WTC11 (cell line): ENCODE measurements at regions not wholly inside any gene's neighbourhood (a gene's known extent, or its start where the extent isn't known, plus 50 kb on each side); places are given as distances from the start of the nearest gene placed in this dataset.

Source experiments
- ATAC-seq: fragments of 200-7000 bp; cut with Tn5 transposase; 2 replicates; pipeline ENCODE4 v1.10.0; 2021; ENCODE audit warnings: mild to moderate bottlenecking, moderate library complexity
- CTCF ChIA-PET: fragments of 300-600 bp; sonication (Branson Sonifier 250); formaldehyde crosslinking; loops from one replicate; lab custom pipeline; 2021; ENCODE audit warnings: antibody characterized with exemption; lab: Charles Lee
- POLR2A ChIA-PET: fragments of 350-600 bp; sonication (Branson Sonifier 250); formaldehyde crosslinking; loops from one replicate; lab custom pipeline; 2021; ENCODE audit warnings: antibody characterized with exemption; lab: Charles Lee
- DNase-seq: peaks from one replicate; pipeline ENCODE4 v3.0.0; 2021; ENCODE audit warnings: low spot score
- H3K27ac Mint-ChIP-seq: 2 replicates; pipeline ENCODE4 v1.8.0; 2021; ENCODE audit warnings: mixed read lengths
- H3K27me3 Mint-ChIP-seq: 2 replicates; pipeline ENCODE4 v1.8.0; 2021; ENCODE audit warnings: low read depth, mild to moderate bottlenecking, moderate library complexity, mixed read lengths
- H3K36me3 Mint-ChIP-seq: 2 replicates; pipeline ENCODE4 v1.8.0; 2021; ENCODE audit warnings: mixed read lengths
- H3K4me1 Mint-ChIP-seq: 2 replicates; pipeline ENCODE4 v1.8.0; 2022; ENCODE audit warnings: mixed read lengths
- H3K4me3 Mint-ChIP-seq: 2 replicates; pipeline ENCODE4 v1.8.0; 2021; ENCODE audit warnings: mild to moderate bottlenecking, moderate library complexity, mixed read lengths
- H3K9me3 Mint-ChIP-seq: 2 replicates; pipeline ENCODE4 v1.8.0; 2021; ENCODE audit warnings: mixed read lengths
- GTF2I ChIP-seq: fragments of 250-450 bp; sonication (Bioruptor Pico); conservative IDR thresholded peaks from 2 replicates; pipeline ENCODE4 v1.4.0; 2021; ENCODE audit warnings: mild to moderate bottlenecking
- JAZF1 ChIP-seq: fragments of 250-450 bp; sonication (Bioruptor Pico); IDR thresholded peaks from 2 replicates; pipeline ENCODE4 v1.9.0; 2021; ENCODE audit warnings: moderate library complexity, mild to moderate bottlenecking, inconsistent platforms
- JUN ChIP-seq: sonication (generic); formaldehyde crosslinking; IDR thresholded peaks from 2 replicates; pipeline ENCODE4 v1.8.0; 2023; ENCODE audit warnings: mild to moderate bottlenecking, missing genetic modification reagents
- NFATC4 ChIP-seq: fragments of 250-450 bp; sonication (Bioruptor Pico); IDR thresholded peaks from 2 replicates; pipeline ENCODE4 v1.9.0; 2021; ENCODE audit warnings: mild to moderate bottlenecking
- NFE2L1 ChIP-seq: sonication (generic); formaldehyde crosslinking; IDR thresholded peaks from 2 replicates; pipeline ENCODE4 v1.8.1; 2023; ENCODE audit warnings: missing genetic modification reagents
- NR1H2 ChIP-seq: sonication (generic); formaldehyde crosslinking; IDR thresholded peaks from 2 replicates; pipeline ENCODE4 v1.9.0; 2021; ENCODE audit warnings: mild to moderate bottlenecking, moderate library complexity, missing genetic modification reagents
- ZNF138 ChIP-seq: sonication (generic); formaldehyde crosslinking; conservative IDR thresholded peaks from 2 replicates; pipeline ENCODE4 v1.8.1; 2022; ENCODE audit warnings: mild to moderate bottlenecking, moderate library complexity, missing genetic modification reagents
- ZNF317 ChIP-seq: sonication (generic); formaldehyde crosslinking; IDR thresholded peaks from 2 replicates; pipeline ENCODE4 v1.8.1; 2023; ENCODE audit warnings: low read depth, mild to moderate bottlenecking, moderate library complexity, missing genetic modification reagents, borderline replicate concordance
- ZNF671 ChIP-seq: fragments of 250-450 bp; sonication (Bioruptor Pico); IDR thresholded peaks from 2 replicates; pipeline ENCODE4 v1.8.0; 2021; ENCODE audit warnings: mild to moderate bottlenecking
- TF ChIP-seq, protein P1 (sequence below): sonication (generic); formaldehyde crosslinking; IDR thresholded peaks from 2 replicates; pipeline ENCODE4 v1.8.0; 2022; ENCODE audit warnings: mild to moderate bottlenecking, missing genetic modification reagents
- TF ChIP-seq, protein P2 (sequence below): fragments of 250-450 bp; sonication (Bioruptor Pico); IDR thresholded peaks from 2 replicates; pipeline ENCODE4 v1.9.0; 2021; ENCODE audit warnings: moderate library complexity, mild to moderate bottlenecking, inconsistent platforms, borderline replicate concordance
- TF ChIP-seq, protein P3 (sequence below): sonication (generic); formaldehyde crosslinking; IDR thresholded peaks from 2 replicates; pipeline ENCODE4 v1.8.1; 2023; ENCODE audit warnings: mild to moderate bottlenecking, missing genetic modification reagents, borderline replicate concordance
- TF ChIP-seq, protein P4 (sequence below): fragments of 250-450 bp; sonication (Bioruptor Pico); IDR thresholded peaks from 2 replicates; pipeline ENCODE4 v1.8.0; 2021; ENCODE audit warnings: mild to moderate bottlenecking
- TF ChIP-seq, protein P5 (sequence below): sonication (generic); formaldehyde crosslinking; IDR thresholded peaks from 2 replicates; pipeline ENCODE4 v1.8.1; 2022; ENCODE audit warnings: low read depth, mild to moderate bottlenecking, moderate library complexity, missing genetic modification reagents, borderline replicate concordance
- TF ChIP-seq, protein P6 (sequence below): sonication (generic); formaldehyde crosslinking; IDR thresholded peaks from 2 replicates; pipeline ENCODE4 v1.8.0; 2022; ENCODE audit warnings: mild to moderate bottlenecking, missing genetic modification reagents
- TF ChIP-seq, protein P7 (sequence below): sonication (generic); formaldehyde crosslinking; IDR thresholded peaks from 2 replicates; pipeline ENCODE4 v1.8.0; 2022; ENCODE audit warnings: mild to moderate bottlenecking, missing genetic modification reagents
- TF ChIP-seq, protein P8 (sequence below): sonication (generic); formaldehyde crosslinking; IDR thresholded peaks from 2 replicates; pipeline ENCODE4 v1.8.0; 2023; ENCODE audit warnings: missing genetic modification reagents
- TF ChIP-seq, protein P9 (sequence below): sonication (generic); formaldehyde crosslinking; IDR thresholded peaks from 2 replicates; pipeline ENCODE4 v1.8.1; 2023; ENCODE audit warnings: mild to moderate bottlenecking, moderate library complexity, missing genetic modification reagents

DNA sequence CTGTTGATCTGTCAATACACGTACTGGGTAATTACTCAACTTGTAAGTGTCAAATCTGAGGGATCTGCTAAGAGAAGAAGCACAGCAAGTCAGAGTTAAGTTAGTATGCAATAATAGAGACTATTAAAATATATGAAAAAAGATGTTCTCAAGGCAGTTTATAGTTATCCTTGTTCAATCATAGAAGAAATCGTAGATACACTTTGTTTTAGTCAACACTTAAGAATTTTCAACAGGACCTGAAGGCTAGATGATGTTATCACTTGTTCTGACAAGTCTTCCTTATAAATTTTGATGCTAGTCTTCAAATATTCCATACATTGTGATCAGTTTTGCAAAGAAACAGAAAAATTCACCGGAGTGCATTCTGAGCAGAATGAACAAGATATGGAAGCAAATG, 91.1 kb upstream of the KCNQ5 start:
- ChIA-PET CTCF (no interaction called here), POLR2A (no interaction called here)
- Mint-ChIP-seq H3K27ac (no peak overlapping the region), H3K4me1 (peaks cover 12% of the 10 kb centered on the region), H3K27me3 (no peaks in the 10 kb centered on the region), H3K36me3 (no peaks in the 10 kb centered on the region), H3K9me3 (no peaks in the 10 kb centered on the region), H3K4me3 (no peak overlapping the region)
- TF ChIP-seq, protein P1, sequence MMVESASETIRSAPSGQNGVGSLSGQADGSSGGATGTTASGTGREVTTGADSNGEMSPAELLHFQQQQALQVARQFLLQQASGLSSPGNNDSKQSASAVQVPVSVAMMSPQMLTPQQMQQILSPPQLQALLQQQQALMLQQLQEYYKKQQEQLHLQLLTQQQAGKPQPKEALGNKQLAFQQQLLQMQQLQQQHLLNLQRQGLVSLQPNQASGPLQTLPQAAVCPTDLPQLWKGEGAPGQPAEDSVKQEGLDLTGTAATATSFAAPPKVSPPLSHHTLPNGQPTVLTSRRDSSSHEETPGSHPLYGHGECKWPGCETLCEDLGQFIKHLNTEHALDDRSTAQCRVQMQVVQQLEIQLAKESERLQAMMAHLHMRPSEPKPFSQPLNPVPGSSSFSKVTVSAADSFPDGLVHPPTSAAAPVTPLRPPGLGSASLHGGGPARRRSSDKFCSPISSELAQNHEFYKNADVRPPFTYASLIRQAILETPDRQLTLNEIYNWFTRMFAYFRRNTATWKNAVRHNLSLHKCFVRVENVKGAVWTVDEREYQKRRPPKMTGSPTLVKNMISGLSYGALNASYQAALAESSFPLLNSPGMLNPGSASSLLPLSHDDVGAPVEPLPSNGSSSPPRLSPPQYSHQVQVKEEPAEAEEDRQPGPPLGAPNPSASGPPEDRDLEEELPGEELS (CRISPR knock-in tag) = no peak
- TF ChIP-seq GTF2I (CRISPR knock-in tag) (no peak), NR1H2 (CRISPR knock-in tag) (no peak), JUN (CRISPR knock-in tag) (no peak), ZNF138 (CRISPR knock-in tag) (no peak), ZNF317 (CRISPR knock-in tag) (no peak), JAZF1 (CRISPR knock-in tag) (no peak), NFE2L1 (no peak)
- TF ChIP-seq, protein P2, sequence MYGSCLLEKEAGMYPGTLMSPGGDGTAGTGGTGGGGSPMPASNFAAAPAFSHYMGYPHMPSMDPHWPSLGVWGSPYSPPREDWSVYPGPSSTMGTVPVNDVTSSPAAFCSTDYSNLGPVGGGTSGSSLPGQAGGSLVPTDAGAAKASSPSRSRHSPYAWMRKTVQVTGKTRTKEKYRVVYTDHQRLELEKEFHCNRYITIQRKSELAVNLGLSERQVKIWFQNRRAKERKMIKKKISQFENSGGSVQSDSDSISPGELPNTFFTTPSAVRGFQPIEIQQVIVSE (CRISPR knock-in tag) = no peak
- TF ChIP-seq, protein P3, sequence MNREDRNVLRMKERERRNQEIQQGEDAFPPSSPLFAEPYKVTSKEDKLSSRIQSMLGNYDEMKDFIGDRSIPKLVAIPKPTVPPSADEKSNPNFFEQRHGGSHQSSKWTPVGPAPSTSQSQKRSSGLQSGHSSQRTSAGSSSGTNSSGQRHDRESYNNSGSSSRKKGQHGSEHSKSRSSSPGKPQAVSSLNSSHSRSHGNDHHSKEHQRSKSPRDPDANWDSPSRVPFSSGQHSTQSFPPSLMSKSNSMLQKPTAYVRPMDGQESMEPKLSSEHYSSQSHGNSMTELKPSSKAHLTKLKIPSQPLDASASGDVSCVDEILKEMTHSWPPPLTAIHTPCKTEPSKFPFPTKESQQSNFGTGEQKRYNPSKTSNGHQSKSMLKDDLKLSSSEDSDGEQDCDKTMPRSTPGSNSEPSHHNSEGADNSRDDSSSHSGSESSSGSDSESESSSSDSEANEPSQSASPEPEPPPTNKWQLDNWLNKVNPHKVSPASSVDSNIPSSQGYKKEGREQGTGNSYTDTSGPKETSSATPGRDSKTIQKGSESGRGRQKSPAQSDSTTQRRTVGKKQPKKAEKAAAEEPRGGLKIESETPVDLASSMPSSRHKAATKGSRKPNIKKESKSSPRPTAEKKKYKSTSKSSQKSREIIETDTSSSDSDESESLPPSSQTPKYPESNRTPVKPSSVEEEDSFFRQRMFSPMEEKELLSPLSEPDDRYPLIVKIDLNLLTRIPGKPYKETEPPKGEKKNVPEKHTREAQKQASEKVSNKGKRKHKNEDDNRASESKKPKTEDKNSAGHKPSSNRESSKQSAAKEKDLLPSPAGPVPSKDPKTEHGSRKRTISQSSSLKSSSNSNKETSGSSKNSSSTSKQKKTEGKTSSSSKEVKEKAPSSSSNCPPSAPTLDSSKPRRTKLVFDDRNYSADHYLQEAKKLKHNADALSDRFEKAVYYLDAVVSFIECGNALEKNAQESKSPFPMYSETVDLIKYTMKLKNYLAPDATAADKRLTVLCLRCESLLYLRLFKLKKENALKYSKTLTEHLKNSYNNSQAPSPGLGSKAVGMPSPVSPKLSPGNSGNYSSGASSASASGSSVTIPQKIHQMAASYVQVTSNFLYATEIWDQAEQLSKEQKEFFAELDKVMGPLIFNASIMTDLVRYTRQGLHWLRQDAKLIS (CRISPR knock-in tag) = no peak
- TF ChIP-seq, protein P4, sequence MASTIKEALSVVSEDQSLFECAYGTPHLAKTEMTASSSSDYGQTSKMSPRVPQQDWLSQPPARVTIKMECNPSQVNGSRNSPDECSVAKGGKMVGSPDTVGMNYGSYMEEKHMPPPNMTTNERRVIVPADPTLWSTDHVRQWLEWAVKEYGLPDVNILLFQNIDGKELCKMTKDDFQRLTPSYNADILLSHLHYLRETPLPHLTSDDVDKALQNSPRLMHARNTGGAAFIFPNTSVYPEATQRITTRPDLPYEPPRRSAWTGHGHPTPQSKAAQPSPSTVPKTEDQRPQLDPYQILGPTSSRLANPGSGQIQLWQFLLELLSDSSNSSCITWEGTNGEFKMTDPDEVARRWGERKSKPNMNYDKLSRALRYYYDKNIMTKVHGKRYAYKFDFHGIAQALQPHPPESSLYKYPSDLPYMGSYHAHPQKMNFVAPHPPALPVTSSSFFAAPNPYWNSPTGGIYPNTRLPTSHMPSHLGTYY = no peak
- TF ChIP-seq, protein P5, sequence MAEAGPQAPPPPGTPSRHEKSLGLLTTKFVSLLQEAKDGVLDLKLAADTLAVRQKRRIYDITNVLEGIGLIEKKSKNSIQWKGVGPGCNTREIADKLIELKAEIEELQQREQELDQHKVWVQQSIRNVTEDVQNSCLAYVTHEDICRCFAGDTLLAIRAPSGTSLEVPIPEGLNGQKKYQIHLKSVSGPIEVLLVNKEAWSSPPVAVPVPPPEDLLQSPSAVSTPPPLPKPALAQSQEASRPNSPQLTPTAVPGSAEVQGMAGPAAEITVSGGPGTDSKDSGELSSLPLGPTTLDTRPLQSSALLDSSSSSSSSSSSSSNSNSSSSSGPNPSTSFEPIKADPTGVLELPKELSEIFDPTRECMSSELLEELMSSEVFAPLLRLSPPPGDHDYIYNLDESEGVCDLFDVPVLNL (CRISPR knock-in tag) = no peak
- TF ChIP-seq, protein P6, sequence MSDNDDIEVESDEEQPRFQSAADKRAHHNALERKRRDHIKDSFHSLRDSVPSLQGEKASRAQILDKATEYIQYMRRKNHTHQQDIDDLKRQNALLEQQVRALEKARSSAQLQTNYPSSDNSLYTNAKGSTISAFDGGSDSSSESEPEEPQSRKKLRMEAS (CRISPR knock-in tag) = no peak
- TF ChIP-seq, protein P7, sequence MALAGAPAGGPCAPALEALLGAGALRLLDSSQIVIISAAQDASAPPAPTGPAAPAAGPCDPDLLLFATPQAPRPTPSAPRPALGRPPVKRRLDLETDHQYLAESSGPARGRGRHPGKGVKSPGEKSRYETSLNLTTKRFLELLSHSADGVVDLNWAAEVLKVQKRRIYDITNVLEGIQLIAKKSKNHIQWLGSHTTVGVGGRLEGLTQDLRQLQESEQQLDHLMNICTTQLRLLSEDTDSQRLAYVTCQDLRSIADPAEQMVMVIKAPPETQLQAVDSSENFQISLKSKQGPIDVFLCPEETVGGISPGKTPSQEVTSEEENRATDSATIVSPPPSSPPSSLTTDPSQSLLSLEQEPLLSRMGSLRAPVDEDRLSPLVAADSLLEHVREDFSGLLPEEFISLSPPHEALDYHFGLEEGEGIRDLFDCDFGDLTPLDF (CRISPR knock-in tag) = no peak
- ATAC-seq (no peak), DNase-seq (no peak)

DNA sequence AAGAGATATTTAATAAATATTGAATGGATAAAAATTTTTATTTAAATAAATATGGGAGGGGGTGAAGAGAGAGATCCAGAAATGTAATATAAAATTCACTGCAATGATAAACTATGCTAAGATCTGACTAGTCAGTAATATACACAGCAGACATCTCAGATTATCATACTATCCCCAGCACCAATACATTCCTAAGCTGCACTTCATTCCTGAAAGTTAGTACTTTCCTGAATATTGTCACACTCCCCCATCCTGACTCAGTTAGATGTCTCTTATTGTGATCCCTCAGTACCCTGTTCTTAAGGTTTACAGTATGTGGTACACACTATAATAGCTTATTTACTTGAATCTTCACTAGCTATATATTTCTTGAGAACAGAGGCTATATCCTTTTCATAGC, 88.3 kb upstream of the KCNQ5 start:
- no peak for DNase-seq
- no peak overlapping the region for H3K27ac Mint-ChIP-seq
- ChIA-PET CTCF (interaction anchor here (0.9 to 2.2 kb wide), 3 partner anchors 11 to 47 kb away, joined by 3 to 7 read pairs (median 3); no protein-coding TSS in a partner anchor), POLR2A (no interaction called here)
- H3K36me3 Mint-ChIP-seq = no peaks in the 10 kb centered on the region
- H3K4me3 Mint-ChIP-seq = no peak overlapping the region
- H3K27me3 Mint-ChIP-seq = no peaks in the 10 kb centered on the region; the same call in 1 of the 2 replicates
- H3K9me3 Mint-ChIP-seq = no peaks in the 10 kb centered on the region
- H3K4me1 Mint-ChIP-seq = peaks cover 12% of the 10 kb centered on the region
- ATAC-seq = no peak
- TF ChIP-seq NFATC4 (CRISPR knock-in tag) (no peak), ZNF671 (CRISPR knock-in tag) (no peak)
- TF ChIP-seq, protein P8, sequence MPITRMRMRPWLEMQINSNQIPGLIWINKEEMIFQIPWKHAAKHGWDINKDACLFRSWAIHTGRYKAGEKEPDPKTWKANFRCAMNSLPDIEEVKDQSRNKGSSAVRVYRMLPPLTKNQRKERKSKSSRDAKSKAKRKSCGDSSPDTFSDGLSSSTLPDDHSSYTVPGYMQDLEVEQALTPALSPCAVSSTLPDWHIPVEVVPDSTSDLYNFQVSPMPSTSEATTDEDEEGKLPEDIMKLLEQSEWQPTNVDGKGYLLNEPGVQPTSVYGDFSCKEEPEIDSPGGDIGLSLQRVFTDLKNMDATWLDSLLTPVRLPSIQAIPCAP (CRISPR knock-in tag) = no peak
- TF ChIP-seq, protein P9, sequence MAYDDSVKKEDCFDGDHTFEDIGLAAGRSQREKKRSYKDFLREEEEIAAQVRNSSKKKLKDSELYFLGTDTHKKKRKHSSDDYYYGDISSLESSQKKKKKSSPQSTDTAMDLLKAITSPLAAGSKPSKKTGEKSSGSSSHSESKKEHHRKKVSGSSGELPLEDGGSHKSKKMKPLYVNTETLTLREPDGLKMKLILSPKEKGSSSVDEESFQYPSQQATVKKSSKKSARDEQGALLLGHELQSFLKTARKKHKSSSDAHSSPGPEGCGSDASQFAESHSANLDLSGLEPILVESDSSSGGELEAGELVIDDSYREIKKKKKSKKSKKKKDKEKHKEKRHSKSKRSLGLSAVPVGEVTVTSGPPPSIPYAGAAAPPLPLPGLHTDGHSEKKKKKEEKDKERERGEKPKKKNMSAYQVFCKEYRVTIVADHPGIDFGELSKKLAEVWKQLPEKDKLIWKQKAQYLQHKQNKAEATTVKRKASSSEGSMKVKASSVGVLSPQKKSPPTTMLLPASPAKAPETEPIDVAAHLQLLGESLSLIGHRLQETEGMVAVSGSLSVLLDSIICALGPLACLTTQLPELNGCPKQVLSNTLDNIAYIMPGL = no peak
